Activated CD8-positive, alpha-beta T cell treated with anti-CD3 and anti-CD28 coated beads for 36 hours (primary cell): ENCODE measurements at regions not wholly inside any gene's neighbourhood (a gene's known extent, or its start where the extent isn't known, plus 50 kb on each side); places are given as distances from the start of the nearest gene placed in this dataset.

Source experiments
- ATAC-seq: fragments of 200-7000 bp; cut with Tn5 transposase; one replicate; pipeline ENCODE4 v1.10.0; 2021; ENCODE audit warnings: mild to moderate bottlenecking, moderate library complexity
- CTCF ChIA-PET: fragments of 350-600 bp; sonication (Branson Sonifier 250); formaldehyde crosslinking; loops from one replicate; lab custom pipeline; 2021; ENCODE audit warnings: antibody characterized with exemption; lab: Charles Lee
- POLR2A ChIA-PET: fragments of 350-600 bp; sonication (Branson Sonifier 250); formaldehyde crosslinking; loops from one replicate; lab custom pipeline; 2021; ENCODE audit warnings: antibody characterized with exemption; lab: Charles Lee
- DNase-seq: peaks from one replicate; pipeline ENCODE4 v3.0.0-alpha.2; 2020
- H3K27ac Mint-ChIP-seq: one replicate; pipeline ENCODE4 v1.8.0; 2021; ENCODE audit warnings: mild to moderate bottlenecking, mixed read lengths
- H3K27me3 Mint-ChIP-seq: one replicate; pipeline ENCODE4 v1.8.0; 2021; ENCODE audit warnings: mixed read lengths
- H3K36me3 Mint-ChIP-seq: one replicate; pipeline ENCODE4 v1.8.0; 2021; ENCODE audit warnings: low read depth, mixed read lengths
- H3K4me1 Mint-ChIP-seq: one replicate; pipeline ENCODE4 v1.8.0; 2021; ENCODE audit warnings: low read depth, mixed read lengths
- H3K4me3 Mint-ChIP-seq: one replicate; pipeline ENCODE4 v1.8.0; 2021; ENCODE audit warnings: mild to moderate bottlenecking, moderate library complexity, mixed read lengths
- H3K9me3 Mint-ChIP-seq: one replicate; pipeline ENCODE4 v1.8.0; 2021; ENCODE audit warnings: mixed read lengths
- CTCF ChIP-seq: fragments of 200-600 bp; IDR thresholded peaks from one replicate; pipeline ENCODE4 v1.8.0; 2022; ENCODE audit warnings: antibody characterized with exemption, mild to moderate bottlenecking
- intact Hi-C: fragments of 100-400 bp; cut with micrococcal nuclease; formaldehyde crosslinking; loops from one replicate; pipeline ENCODE4 v1.10.0; 2022

- peaks cover 4% of the 10 kb centered on the region for H3K9me3 Mint-ChIP-seq
- no peaks in the 10 kb centered on the region for H3K4me1 Mint-ChIP-seq
- DNase-seq: no peak
- H3K4me3 Mint-ChIP-seq: no peak overlapping the region
- ChIA-PET CTCF (interaction anchor here (1.6 kb wide), 1 partner anchor 27 kb away, joined by 3 read pairs; no protein-coding TSS in a partner anchor), POLR2A (no interaction called here)
- TF ChIP-seq CTCF: no peak
- H3K27me3 Mint-ChIP-seq: peaks cover 5% of the 10 kb centered on the region
- no peak overlapping the region for H3K27ac Mint-ChIP-seq
- intact Hi-C loops: no loop called here
- H3K36me3 Mint-ChIP-seq: no peaks in the 10 kb centered on the region
- ATAC-seq: no peak
These were observed 135.5 kb upstream of the SMAD3 start for GRCh38 chr15:66929843-66930402.

DNA sequence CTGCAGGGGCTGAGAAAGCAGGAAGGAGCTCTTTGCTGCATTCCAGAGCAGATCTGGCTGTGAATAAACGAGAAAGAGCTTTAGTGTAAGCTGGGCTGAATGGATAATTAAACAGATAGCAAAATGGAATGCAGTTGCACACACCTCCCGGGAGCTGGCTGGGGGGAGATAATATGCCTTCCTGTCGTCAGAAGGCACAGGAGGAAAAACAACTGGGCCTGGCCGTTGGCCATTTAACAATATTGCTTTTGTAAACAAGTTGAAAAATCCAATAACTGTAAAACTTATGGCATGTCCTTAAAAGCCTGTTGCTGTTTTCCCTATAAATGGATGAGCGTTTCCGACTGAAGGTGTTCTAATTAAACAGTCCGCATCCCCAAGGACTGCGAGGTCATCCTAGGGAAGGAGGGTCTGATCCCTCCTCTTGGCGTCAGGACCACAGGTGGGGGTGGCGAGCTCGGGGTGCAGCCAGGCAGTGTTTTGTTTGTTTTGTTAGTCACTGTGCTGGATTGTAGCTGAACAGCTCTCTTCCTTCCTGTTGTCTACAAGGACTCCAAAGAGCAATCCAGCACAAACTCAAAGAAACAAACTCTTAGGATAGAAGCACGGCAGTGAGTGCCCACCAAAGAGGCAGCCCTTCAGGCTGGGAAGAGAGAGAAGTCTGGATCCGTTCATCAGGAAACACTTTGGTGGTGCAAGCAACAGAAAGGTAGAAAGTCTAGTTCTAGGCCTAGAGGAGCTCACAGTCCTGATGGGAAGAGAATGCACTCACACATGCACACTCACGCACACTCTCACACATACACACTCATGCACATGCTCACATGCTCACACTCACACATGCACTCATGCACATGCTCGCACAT lies 133.4 kb upstream of the SMAD3 start:
- no peak for ATAC-seq
- Mint-ChIP-seq H3K36me3 (no peaks in the 10 kb centered on the region), H3K4me3 (no peak overlapping the region), H3K27me3 (peaks cover 5% of the 10 kb centered on the region), H3K9me3 (peaks cover 4% of the 10 kb centered on the region), H3K4me1 (peaks cover 2% of the 10 kb centered on the region), H3K27ac (no peak overlapping the region)
- TF ChIP-seq CTCF: no peak
- DNase-seq: no peak
- ChIA-PET POLR2A (no interaction called here), CTCF (interaction anchor here (1.7 kb wide), 1 partner anchor 15 kb away, joined by 4 read pairs; no protein-coding TSS in a partner anchor)
- intact Hi-C loops: no loop called here

DNA sequence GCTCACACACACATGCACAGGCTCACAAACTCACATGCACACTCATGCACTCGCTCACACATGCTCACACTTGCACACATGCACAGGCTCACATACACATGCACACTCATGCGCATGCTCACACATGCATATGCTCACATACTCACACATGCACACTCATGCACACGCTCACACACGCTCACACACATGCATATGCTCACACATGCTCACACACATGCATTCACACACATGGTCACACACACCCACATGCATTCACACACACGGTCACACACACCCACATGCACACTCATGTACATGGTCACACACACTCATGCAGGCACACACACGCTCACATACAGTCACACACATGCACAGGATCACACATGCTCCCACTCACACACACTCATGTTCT lies 132.8 kb upstream of the SMAD3 start:
- no peak for DNase-seq
- H3K36me3 Mint-ChIP-seq: no peaks in the 10 kb centered on the region
- peaks cover 4% of the 10 kb centered on the region for H3K9me3 Mint-ChIP-seq
- TF ChIP-seq CTCF: no peak
- H3K27me3 Mint-ChIP-seq: peaks cover 5% of the 10 kb centered on the region
- CTCF ChIA-PET: no interaction called here
- peaks cover 2% of the 10 kb centered on the region for H3K4me1 Mint-ChIP-seq
- H3K4me3 Mint-ChIP-seq: no peak overlapping the region
- ATAC-seq: no peak
- POLR2A ChIA-PET: interaction anchor here (0.6 to 1.1 kb wide), 2 partner anchors 22 to 244 kb away, joined by 3 to 4 read pairs; no protein-coding TSS in a partner anchor
- intact Hi-C loops: no loop called here
- H3K27ac Mint-ChIP-seq: no peak overlapping the region

- no peak for TF ChIP-seq CTCF
- Mint-ChIP-seq H3K27ac (no peak overlapping the region), H3K36me3 (no peaks in the 10 kb centered on the region), H3K27me3 (peaks cover 3% of the 10 kb centered on the region), H3K4me1 (peaks cover 2% of the 10 kb centered on the region), H3K9me3 (peaks cover 4% of the 10 kb centered on the region), H3K4me3 (no peak overlapping the region)
- CTCF ChIA-PET: interaction anchor here (1.4 kb wide), 1 partner anchor 12 kb away, joined by 5 read pairs; no protein-coding TSS in a partner anchor
- ATAC-seq (no peak), DNase-seq (no peak)
- intact Hi-C loops: no loop called here
- POLR2A ChIA-PET: no interaction called here
These were observed 131.2 kb upstream of the SMAD3 start for GRCh38 chr15:66933932-66934867.
